ENCODE measurements at regions not wholly inside any gene's neighbourhood (a gene's known extent, or its start where the extent isn't known, plus 50 kb on each side); places are given as distances from the start of the nearest gene placed in this dataset.
A peak's percentile ranks its signal among the peaks of the same experiment; 100 is the strongest.

DNA sequence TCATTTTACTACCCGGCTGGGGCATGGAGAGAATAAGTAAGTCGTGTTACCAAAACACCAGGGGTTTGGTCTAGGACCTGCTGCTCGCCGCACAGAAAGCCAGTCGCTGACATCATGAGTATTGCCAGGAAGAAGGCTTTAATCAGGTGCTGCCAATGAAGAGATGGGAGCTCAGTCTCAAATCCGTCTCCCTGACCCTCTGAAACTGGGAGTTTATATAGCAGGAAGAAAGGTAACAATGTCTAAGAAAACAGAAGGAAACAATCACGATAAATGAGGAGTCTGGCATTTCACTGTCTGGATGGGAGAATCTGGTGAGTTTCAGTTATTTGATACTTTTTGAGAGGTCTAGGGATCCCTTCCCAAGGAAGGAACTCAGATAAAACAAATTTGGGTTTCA lies 437.9 kb upstream of the JARID2 start:
- no peak for DNase-seq

DNA sequence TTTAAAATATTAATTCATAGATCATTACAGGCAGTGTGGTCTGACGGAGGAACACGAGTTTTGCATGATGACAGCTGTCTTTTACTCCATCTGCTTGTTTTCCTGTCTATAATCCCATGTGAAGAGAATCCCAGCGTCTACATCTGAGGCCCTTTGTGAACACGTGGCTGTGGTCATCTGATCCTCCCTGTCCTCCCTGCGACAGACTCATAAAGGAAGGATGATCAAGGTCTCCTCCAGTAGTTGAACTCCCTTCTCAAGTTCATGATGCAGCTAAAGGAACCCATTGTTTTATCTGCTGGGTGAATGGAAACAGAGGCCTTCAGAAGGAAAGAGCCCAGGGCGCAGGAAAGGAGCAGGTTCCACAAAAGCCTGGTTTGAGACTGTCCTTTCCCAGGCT lies 435.8 kb upstream of the JARID2 start:
- DNase-seq, result peak; percentile 7

DNA sequence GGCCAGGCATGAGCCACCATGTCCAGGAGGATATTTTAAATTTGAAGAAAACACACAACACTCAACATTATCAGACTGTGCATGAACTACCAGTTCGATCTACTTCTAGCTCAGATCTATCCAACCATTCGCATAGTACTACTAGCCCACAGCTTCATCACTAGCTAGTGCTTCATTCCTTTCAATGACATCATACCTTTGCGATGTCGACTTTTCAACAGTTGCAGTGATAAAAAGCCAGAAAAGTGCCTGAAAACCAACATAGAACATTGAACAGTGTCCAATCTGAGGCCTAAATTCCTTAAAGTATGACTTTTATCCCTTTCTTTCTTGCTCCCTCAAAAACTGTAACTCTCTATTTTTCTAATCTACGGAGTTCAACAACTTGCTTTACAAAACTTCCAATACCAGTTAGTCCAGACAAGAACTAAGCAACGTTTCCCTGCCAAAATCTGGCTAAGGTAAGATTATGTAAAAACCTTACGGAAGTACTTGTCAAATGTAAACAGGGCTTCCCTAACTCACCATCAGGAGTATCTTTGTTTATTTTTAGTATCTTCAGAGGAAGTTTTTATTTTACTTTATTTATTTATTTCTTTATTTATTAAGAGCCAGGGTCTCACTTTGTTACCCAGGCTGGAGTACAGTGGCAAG lies 434.0 kb upstream of the JARID2 start:
- no peak for DNase-seq

DNA sequence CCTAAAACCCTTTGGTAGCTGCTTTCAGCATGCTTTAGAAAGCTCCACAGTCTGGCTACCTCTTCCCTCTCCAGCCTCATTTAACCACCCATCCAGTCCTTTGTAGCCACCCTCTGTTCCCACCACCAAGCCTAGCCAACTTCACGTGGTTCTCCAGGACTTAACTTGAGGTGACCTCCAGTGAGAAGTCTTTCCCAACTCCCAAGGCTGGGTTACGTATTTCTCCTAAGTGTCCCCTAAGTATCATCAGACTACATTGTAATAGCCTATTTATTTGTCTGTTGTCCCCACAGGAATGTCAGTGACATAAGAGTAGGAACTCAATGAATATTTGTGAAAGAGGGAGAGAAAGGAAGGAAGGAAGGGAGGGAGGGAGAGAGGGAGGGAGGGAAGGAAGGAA lies 431.9 kb upstream of the JARID2 start:
- DNase-seq, result no peak

GRCh38 chr6:14816116-14816859 lies 429.6 kb upstream of the JARID2 start:
- no peak for DNase-seq

DNA sequence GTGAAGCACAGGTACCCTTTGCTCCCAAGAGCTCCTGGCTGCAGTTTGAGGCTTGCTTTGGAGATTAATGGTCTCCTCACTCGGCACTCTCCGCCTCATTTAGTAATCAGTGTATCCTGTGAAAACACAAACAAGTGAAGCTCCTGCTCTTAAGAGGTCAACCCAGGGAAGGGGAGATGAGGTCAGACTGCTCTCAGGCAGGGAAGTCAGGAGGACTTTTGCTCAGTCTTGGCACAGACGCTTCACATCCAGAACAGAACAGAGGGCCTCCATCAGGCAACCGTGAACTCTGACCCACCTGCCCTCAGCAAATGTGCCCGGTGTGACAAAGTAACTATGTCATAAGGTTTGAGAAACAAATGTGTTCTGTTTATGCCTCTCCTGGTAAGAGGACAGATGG lies 428.8 kb upstream of the JARID2 start:
- DNase-seq, result no peak

DNA sequence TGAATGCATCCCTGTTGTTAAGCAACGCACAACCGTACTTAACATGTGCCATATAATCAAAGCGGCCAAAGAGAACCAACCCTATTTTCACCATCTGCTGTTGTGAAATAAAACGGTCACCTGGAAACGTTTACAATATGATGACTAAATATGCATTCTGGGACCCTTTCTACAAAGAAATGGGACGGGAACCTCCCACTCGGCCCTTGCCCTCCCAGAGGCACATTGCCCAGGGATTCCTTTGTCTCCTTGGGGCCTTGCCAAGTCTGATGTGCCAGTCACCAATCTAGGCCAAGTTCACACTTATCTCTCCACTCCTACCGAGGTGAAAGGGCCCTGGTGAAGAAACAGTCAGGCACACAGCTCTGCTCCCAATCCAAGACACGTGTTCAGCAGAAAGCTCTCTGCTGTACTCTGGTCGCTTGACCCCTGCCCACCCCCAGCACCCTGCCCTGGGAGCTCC lies 427.4 kb upstream of the JARID2 start:
- no peak for DNase-seq

DNA sequence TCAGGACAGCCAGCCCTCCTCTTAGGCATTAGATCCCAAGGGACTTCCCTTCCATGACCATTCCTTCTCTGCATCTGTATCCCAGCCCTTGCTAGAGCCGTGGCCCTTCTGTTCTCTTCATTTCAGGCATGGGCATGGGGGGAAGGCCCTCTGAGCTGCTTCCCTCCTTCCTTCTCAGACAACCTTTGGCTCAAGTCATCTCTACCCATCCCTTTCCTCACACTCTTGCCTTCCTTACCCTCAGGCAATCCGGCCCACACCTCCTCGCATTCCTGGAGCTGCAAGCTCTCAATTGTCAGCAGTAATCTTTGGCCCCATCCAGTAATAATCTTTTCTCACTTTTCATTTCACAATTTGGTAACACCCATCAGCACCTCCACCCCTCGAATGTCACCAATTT lies 426.9 kb upstream of the JARID2 start:
- no peak for DNase-seq

DNA sequence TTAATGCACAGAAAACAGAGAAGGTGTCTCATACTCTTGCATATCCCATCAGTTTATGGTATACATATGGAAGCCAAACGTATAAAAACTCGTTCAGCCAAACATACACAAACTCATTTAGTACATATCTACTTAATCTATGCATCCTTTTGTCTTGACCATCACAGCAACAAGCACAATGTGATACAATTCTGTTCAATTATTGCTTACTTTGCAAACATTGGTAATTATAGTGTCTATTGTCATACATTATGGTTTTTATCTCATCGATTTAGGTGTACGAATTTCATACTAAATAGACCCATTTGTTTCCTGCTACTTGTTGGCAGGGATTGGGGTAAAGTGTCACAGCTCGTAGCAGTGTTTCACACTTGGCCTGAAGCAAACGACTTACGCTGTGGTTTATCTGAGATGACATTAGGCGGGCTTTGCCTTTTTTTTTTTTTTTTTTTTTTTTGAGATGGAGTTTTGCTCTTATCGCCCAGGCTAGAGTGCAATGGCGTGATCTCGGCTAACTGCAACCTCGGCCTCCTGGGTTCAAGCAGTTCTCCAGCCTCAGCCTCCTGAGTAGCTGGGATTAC lies 425.9 kb upstream of the JARID2 start:
- no peak for DNase-seq

GRCh38 chr6:14822012-14822553 lies 423.8 kb upstream of the JARID2 start:
- no peak for DNase-seq

DNA sequence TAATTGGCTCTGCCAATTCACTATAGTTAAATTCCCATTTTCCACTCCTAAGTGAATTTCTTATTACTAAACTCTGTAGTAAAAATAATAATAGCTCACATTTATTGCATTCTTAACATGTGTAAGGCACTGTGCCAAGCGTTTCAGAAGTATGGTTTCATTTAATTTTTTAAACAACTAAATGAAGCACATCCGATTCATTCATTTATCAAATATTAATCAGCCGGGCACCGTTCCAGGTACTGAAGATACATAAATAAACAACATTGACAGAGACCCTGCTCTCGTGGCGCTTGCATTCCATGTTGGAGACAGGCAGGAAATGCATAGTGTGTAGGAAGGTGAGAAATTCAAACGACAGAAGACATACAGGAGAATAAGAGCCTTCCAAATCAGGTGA lies 423.2 kb upstream of the JARID2 start:
- DNase-seq, result no peak

- DNase-seq, result no peak
Observed at GRCh38 chr6:14824060-14824459, 421.8 kb upstream of the JARID2 start.

DNA sequence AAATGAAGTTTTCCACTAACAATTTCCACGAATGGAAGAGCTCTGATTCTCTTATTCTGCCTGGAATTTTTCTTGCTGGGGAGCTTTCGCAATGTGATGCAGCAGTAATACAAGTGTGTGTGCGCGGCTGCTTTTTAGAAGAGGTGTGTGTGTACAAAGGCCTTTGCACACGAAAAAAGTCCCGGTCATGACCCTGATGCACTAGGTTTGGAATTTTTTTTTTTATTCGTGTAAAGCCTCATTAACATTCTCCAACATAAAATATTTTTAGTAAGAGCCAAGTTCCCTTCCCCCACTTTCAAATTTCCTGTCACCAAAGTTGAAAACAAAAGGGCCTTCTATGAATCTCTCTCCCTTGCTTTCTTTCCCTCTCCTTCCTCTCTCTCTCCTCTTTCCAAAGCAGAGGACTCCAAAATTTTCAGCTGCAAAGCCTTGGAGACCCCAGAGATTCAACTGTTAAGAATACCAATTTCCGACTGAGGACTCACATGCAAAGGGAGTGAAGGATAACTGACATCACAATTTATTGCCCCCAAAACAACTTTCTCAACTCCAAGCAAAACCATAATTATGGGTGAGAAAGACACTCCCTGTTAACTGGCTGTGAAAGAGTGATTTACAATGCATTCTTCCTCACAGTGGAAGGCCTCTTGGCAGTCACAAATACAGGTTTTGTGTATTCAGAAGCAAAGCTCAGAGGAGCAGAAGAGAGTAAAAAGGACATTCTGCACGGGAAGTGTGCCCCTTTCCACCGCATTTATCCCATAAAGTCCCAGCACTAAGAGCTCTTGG lies 421.2 kb upstream of the JARID2 start:
- no peak for DNase-seq

GRCh38 chr6:14826456-14826855 lies 419.4 kb upstream of the JARID2 start:
- no peak for DNase-seq

- DNase-seq, result no peak
Observed at GRCh38 chr6:14827354-14827753, 418.5 kb upstream of the JARID2 start.

DNA sequence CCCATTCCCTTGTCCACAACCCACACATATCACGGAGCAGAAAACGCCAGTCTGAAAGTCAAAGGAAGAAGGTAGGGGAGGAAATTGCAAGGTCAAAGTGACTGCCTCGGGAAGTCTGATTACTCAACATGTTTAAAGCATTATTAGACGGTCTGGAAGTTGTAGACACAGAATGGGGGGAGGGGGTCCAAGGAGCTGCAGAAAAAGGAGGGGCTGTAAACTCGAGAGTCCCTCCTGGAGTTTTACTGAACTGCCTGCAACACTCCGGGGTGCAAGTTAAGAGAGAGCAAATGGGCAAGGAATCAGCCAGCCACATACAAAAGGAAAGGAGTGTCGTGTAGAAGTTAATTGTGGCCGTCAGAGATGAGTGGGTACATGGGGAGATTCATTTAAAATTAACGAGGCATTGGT lies 417.7 kb upstream of the JARID2 start:
- no peak for DNase-seq

DNA sequence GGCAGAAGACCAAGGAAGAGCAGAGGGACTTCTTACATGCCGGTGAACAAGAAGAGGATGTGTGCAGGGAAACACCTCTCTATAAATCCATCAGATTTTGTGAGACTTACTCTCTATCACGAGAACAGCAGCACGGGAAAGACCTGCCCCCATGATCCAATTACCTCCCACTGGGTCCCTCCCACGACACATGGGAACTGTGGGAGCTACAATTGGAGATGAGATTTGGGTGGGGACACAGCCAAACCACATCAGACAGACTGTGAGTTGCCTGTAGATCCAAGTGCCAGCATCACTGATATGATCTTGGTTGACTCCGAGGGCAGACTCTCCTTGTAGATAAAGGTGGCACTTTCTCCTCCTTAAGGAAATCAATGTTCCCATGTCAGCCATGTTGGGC lies 414.8 kb upstream of the JARID2 start:
- no peak for DNase-seq

- no peak for DNase-seq
Observed at GRCh38 chr6:14831937-14832336, 413.9 kb upstream of the JARID2 start.

- no peak for DNase-seq
Observed at GRCh38 chr6:14832427-14832826, 413.4 kb upstream of the JARID2 start.

GRCh38 chr6:14834851-14835530 lies 410.9 kb upstream of the JARID2 start:
- DNase-seq, result no peak

DNA sequence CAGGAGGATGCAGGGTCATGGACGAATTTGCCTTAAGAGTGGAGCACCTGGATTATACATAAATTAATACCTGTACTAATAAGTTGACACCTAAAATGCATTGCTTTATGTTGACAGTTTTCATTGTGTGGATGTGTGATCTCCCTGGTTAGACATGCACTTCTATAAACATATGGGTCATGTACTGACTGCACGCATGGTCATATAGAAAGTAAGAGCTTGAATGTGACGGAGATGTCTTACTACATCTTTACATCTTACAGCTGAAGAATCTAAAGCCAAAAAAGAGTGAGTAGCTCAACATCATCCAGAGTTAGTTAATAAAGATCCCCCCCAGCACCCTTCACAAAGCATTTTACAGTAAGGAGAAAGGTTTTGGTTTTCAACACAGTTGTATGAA lies 408.4 kb upstream of the JARID2 start:
- DNase-seq, result no peak

DNA sequence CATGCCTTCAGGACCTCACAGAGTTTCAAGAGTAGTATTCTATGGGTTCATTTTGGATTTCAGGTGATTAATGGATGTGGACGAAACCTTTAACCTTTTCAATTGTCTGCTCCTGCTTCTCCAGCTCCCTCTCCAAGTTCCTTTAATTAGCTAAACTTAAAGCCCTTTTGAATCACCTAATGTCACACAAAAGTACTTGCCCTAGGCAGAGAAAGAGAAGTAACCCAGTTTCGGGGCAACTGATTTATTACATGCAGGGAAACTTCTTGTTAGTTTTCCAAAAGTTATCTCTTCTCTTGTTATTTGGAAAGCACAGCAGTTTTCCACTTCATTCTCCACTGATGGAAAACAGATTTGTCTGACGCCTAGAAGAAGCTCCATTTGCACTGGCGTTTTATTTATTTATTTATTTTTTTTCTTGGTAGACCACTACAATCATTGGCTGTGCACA lies 407.7 kb upstream of the JARID2 start:
- no peak for DNase-seq
